ENCODE measurements at regions not wholly inside any gene's neighbourhood (a gene's known extent, or its start where the extent isn't known, plus 50 kb on each side); places are given as distances from the start of the nearest gene placed in this dataset.

GRCh38 chr10:130863044-130863443 is 448.5 kb downstream of the TCERG1L start:
- Histone ChIP-seq H3K9me2 (ENCODE audit: low read depth, low read length) (no peaks in the 10 kb centered on the region), H3K4me3 (ENCODE audit: low read depth, low read length, poor library complexity, severe bottlenecking) (no peak overlapping the region), H3K4me2 (ENCODE audit: low read length) (no peak overlapping the region), H3K27me3 (ENCODE audit: insufficient read depth, low read length) (no peaks in the 10 kb centered on the region), H3K9me3 (ENCODE audit: low read length) (no peaks in the 10 kb centered on the region), H4K20me1 (ENCODE audit: insufficient read depth, low read length) (no peaks in the 10 kb centered on the region), H3K4me1 (ENCODE audit: insufficient read depth, low read length, severe bottlenecking) (no peaks in the 10 kb centered on the region), H3K79me2 (ENCODE audit: insufficient read depth, low read length) (no peaks in the 10 kb centered on the region), H3K27ac (ENCODE audit: low read depth, low read length, poor library complexity, severe bottlenecking) (no peak overlapping the region), H3K9ac (ENCODE audit: low read length) (no peak overlapping the region), H3F3A (ENCODE audit: insufficient read depth, low read length) (no peaks in the 10 kb centered on the region), H3K36me3 (ENCODE audit: insufficient read depth, low read length) (no peaks in the 10 kb centered on the region), H2AFZ (ENCODE audit: low read length) (no peak overlapping the region)
- TF ChIP-seq EZH2 (IDR thresholded peaks at IDR 0.05; ENCODE audit: borderline replicate concordance, low read length): no peak
- TF ChIP-seq CTCF (IDR thresholded peaks at IDR 0.05; ENCODE audit: low read length): no peak

GRCh38 chr10:130864961-130865818 is 446.3 kb downstream of the TCERG1L start:
- H3K4me2 ChIP-seq (ENCODE audit: low read length): no peak overlapping the region

GRCh38 chr10:130866857-130867256 is 444.7 kb downstream of the TCERG1L start:
- Histone ChIP-seq H3K79me2 (ENCODE audit: insufficient read depth, low read length) (no peaks in the 10 kb centered on the region), H3K4me2 (ENCODE audit: low read length) (no peak overlapping the region), H3K36me3 (ENCODE audit: insufficient read depth, low read length) (no peaks in the 10 kb centered on the region), H3K27ac (ENCODE audit: low read depth, low read length, poor library complexity, severe bottlenecking) (no peak overlapping the region), H3K9me3 (ENCODE audit: low read length) (no peaks in the 10 kb centered on the region), H2AFZ (ENCODE audit: low read length) (no peak overlapping the region), H3K9me2 (ENCODE audit: low read depth, low read length) (no peaks in the 10 kb centered on the region), H4K20me1 (ENCODE audit: insufficient read depth, low read length) (no peaks in the 10 kb centered on the region), H3K9ac (ENCODE audit: low read length) (no peak overlapping the region), H3K27me3 (ENCODE audit: insufficient read depth, low read length) (no peaks in the 10 kb centered on the region), H3K4me1 (ENCODE audit: insufficient read depth, low read length, severe bottlenecking) (no peaks in the 10 kb centered on the region), H3K4me3 (ENCODE audit: low read depth, low read length, poor library complexity, severe bottlenecking) (no peak overlapping the region), H3F3A (ENCODE audit: insufficient read depth, low read length) (no peaks in the 10 kb centered on the region)
- TF ChIP-seq CTCF (IDR thresholded peaks at IDR 0.05; ENCODE audit: low read length) (no peak), EZH2 (IDR thresholded peaks at IDR 0.05; ENCODE audit: borderline replicate concordance, low read length) (no peak)

More at GRCh38 chr10:130864961-130865818, 446.3 kb downstream of the TCERG1L start:
- H2AFZ ChIP-seq (ENCODE audit: low read length): no peak overlapping the region
- H3K4me3 ChIP-seq (ENCODE audit: low read depth, low read length, poor library complexity, severe bottlenecking): no peak overlapping the region
- H3K27ac ChIP-seq (ENCODE audit: low read depth, low read length, poor library complexity, severe bottlenecking): no peak overlapping the region
- no peaks in the 10 kb centered on the region for H3K27me3 ChIP-seq (ENCODE audit: insufficient read depth, low read length)
- H3K79me2 ChIP-seq (ENCODE audit: insufficient read depth, low read length): no peaks in the 10 kb centered on the region
- no peak overlapping the region for H3K9ac ChIP-seq (ENCODE audit: low read length)
- H4K20me1 ChIP-seq (ENCODE audit: insufficient read depth, low read length): no peaks in the 10 kb centered on the region
- no peak for TF ChIP-seq CTCF (IDR thresholded peaks at IDR 0.05; ENCODE audit: low read length)
- no peak for TF ChIP-seq EZH2 (IDR thresholded peaks at IDR 0.05; ENCODE audit: borderline replicate concordance, low read length)
- no peaks in the 10 kb centered on the region for H3K9me2 ChIP-seq (ENCODE audit: low read depth, low read length)
- H3K9me3 ChIP-seq (ENCODE audit: low read length): no peaks in the 10 kb centered on the region
- H3F3A ChIP-seq (ENCODE audit: insufficient read depth, low read length): no peaks in the 10 kb centered on the region
- H3K4me1 ChIP-seq (ENCODE audit: insufficient read depth, low read length, severe bottlenecking): no peaks in the 10 kb centered on the region
- no peaks in the 10 kb centered on the region for H3K36me3 ChIP-seq (ENCODE audit: insufficient read depth, low read length)
